Vagina (tissue), 2 donors: ENCODE measurements at regions not wholly inside any gene's neighbourhood (a gene's known extent, or its start where the extent isn't known, plus 50 kb on each side); places are given as distances from the start of the nearest gene placed in this dataset.

ENCODE experiments used
- CTCF ChIP-seq, 3 experiments: fragments of 450-650 bp in 2 of 3; fragments of 200-600 bp in 1 of 3; sonication (generic) in 1 of 3; IDR thresholded peaks; one replicate each; pipeline ENCODE4 v1.5.1; 2017 to 2019; ENCODE audit warnings: antibody characterized with exemption in 3 of 3, mild to moderate bottlenecking in 2 of 3, moderate library complexity in 2 of 3
- POLR2A ChIP-seq, 2 donors: fragments of 450-650 bp; IDR thresholded peaks; one replicate each; pipeline ENCODE4 v1.6.1; 2017; ENCODE audit warnings: antibody characterized with exemption in 2 of 2, mild to moderate bottlenecking in 2 of 2, moderate library complexity in 2 of 2

DNA sequence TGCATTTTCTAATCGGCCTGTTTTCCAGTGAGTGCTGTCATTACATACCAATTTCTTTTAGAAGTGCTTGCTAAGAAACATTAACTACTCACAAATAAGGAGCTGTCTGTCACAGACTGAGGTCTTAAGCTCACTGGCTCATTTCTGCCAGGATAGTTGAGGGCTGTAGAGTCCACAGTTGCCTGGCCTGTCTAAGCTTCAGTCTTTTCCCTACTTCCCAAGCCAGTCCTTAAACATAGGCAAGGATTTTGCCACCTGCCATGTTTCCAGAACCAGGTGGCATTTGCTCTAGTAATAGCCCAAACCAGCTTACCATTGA, 84.7 kb downstream of the LINC00237 start:
- no peak for TF ChIP-seq POLR2A (IDR thresholded peaks at IDR 0.05)
- no peak for TF ChIP-seq CTCF (IDR thresholded peaks at IDR 0.05)
